H9 (cell line): ENCODE measurements at regions not wholly inside any gene's neighbourhood (a gene's known extent, or its start where the extent isn't known, plus 50 kb on each side); places are given as distances from the start of the nearest gene placed in this dataset.

Source experiments
- DNase-seq: peaks from one replicate; pipeline ENCODE4 v3.0.0-alpha.2; 2017
- H2AFZ ChIP-seq: one replicate; pipeline ENCODE4 v1.6.1; 2013; ENCODE audit warnings: mild to moderate bottlenecking, low read length, control low read depth, moderate library complexity
- H2AK5ac ChIP-seq: 2 replicates; pipeline ENCODE4 v1.6.1; 2013; ENCODE audit warnings: low read length, control low read depth, mixed read lengths; ENCODE audit not compliant: insufficient read length
- H2BK120ac ChIP-seq: one replicate; pipeline ENCODE4 v1.6.1; 2013; ENCODE audit warnings: low read depth, mild to moderate bottlenecking, low read length, control low read depth, inconsistent platforms; ENCODE audit not compliant: poor library complexity, severe bottlenecking
- H2BK12ac ChIP-seq: 2 replicates; pipeline ENCODE4 v1.6.1; 2013; ENCODE audit warnings: low read length, control low read depth, mixed read lengths, low read depth; ENCODE audit not compliant: insufficient read length
- H2BK15ac ChIP-seq: 2 replicates; pipeline ENCODE4 v1.6.1; 2013; ENCODE audit warnings: low read depth, low read length, control low read depth
- H2BK20ac ChIP-seq: one replicate; pipeline ENCODE4 v1.6.1; 2013; ENCODE audit warnings: low read depth, mild to moderate bottlenecking, low read length, control low read depth, inconsistent platforms; ENCODE audit not compliant: poor library complexity, severe bottlenecking
- H2BK5ac ChIP-seq: 2 replicates; pipeline ENCODE4 v1.6.1; 2013; ENCODE audit warnings: low read length, control low read depth, mixed read lengths; ENCODE audit not compliant: insufficient read length
- H3K14ac ChIP-seq: 2 replicates; pipeline ENCODE4 v1.6.1; 2013; ENCODE audit warnings: low read length, control low read depth; ENCODE audit not compliant: insufficient read depth
- H3K18ac ChIP-seq: 2 replicates; pipeline ENCODE4 v1.6.1; 2013; ENCODE audit warnings: low read depth, mild to moderate bottlenecking, mixed read lengths, low read length, control low read depth; ENCODE audit not compliant: insufficient read length
- H3K23ac ChIP-seq: 2 replicates; pipeline ENCODE4 v1.6.1; 2013; ENCODE audit warnings: low read length, control low read depth, mixed read lengths, low read depth; ENCODE audit not compliant: insufficient read length
- H3K23me2 ChIP-seq: 2 replicates; pipeline ENCODE4 v1.6.1; 2013; ENCODE audit warnings: low read depth, mild to moderate bottlenecking, mixed read lengths, low read length, control low read depth; ENCODE audit not compliant: insufficient read length, poor library complexity, severe bottlenecking
- H3K27ac ChIP-seq: 2 replicates; pipeline ENCODE4 v1.5.1; 2013; ENCODE audit warnings: low read length, control low read depth, mixed read lengths, low read depth; ENCODE audit not compliant: insufficient read length
- H3K27me3 ChIP-seq: 2 replicates; pipeline ENCODE4 v1.6.1; 2013; ENCODE audit warnings: low read length, control low read depth, inconsistent platforms; ENCODE audit not compliant: insufficient read depth
- H3K4ac ChIP-seq: 2 replicates; pipeline ENCODE4 v1.6.1; 2013; ENCODE audit warnings: low read depth, mild to moderate bottlenecking, control low read depth, inconsistent platforms, low read length, moderate library complexity
- H3K4me1 ChIP-seq: 2 replicates; pipeline ENCODE4 v1.6.1; 2013; ENCODE audit warnings: low read length, control low read depth, inconsistent platforms; ENCODE audit not compliant: insufficient read depth
- H3K4me2 ChIP-seq: 2 replicates; pipeline ENCODE4 v1.6.1; 2013; ENCODE audit warnings: low read length, control low read depth, mixed read lengths; ENCODE audit not compliant: insufficient read length, insufficient read depth
- H3K56ac ChIP-seq: 2 replicates; pipeline ENCODE4 v1.6.1; 2013; ENCODE audit warnings: low read depth, mild to moderate bottlenecking, mixed read lengths, low read length, control low read depth; ENCODE audit not compliant: insufficient read length
- H3K79me1 ChIP-seq: 2 replicates; pipeline ENCODE4 v1.6.1; 2013; ENCODE audit warnings: low read depth, mild to moderate bottlenecking, moderate library complexity, low read length, control low read depth, inconsistent platforms; ENCODE audit not compliant: insufficient read depth, poor library complexity, severe bottlenecking
- H3K79me2 ChIP-seq: 2 replicates; pipeline ENCODE4 v1.6.1; 2013; ENCODE audit warnings: low read length, control low read depth, inconsistent platforms; ENCODE audit not compliant: insufficient read depth
- H3K9ac ChIP-seq: 2 replicates; pipeline ENCODE4 v1.6.1; 2013; ENCODE audit warnings: low read length, control low read depth, mixed read lengths; ENCODE audit not compliant: insufficient read length; ENCODE audit errors: extremely low read depth
- H3K9me3 ChIP-seq: one replicate; pipeline ENCODE4 v1.6.1; 2013; ENCODE audit warnings: low read depth, low read length, inconsistent platforms; ENCODE audit not compliant: control insufficient read depth
- H3T11ph ChIP-seq: one replicate; pipeline ENCODE4 v1.6.1; 2013; ENCODE audit warnings: mild to moderate bottlenecking, low read length, control low read depth, inconsistent platforms
- H4K20me1 ChIP-seq: one replicate; pipeline ENCODE4 v1.6.1; 2013; ENCODE audit not compliant: control insufficient read depth, insufficient read length, insufficient read depth
- H4K5ac ChIP-seq: 2 replicates; pipeline ENCODE4 v1.6.1; 2013; ENCODE audit warnings: low read depth, mild to moderate bottlenecking, mixed read lengths, low read length, control low read depth; ENCODE audit not compliant: insufficient read length
- H4K8ac ChIP-seq: replicated peaks from 2 replicates; pipeline ENCODE4 v1.6.1; 2013; ENCODE audit warnings: low read length, control low read depth, mixed read lengths, low read depth; ENCODE audit not compliant: insufficient read length
- H4K91ac ChIP-seq: 2 replicates; pipeline ENCODE4 v1.6.1; 2013; ENCODE audit warnings: low read depth, mild to moderate bottlenecking, moderate library complexity, mixed read lengths, low read length, control low read depth; ENCODE audit not compliant: insufficient read length
- H3K27ac Mint-ChIP-seq, 3 experiments: 2 replicates in 2 of 3; 3 replicates in 1 of 3; pipeline ENCODE4 v1.8.0; 2020 to 2021; ENCODE audit warnings: mixed read lengths in 3 of 3, mild to moderate bottlenecking in 1 of 3, moderate library complexity in 1 of 3
- H3K27me3 Mint-ChIP-seq: 2 replicates; pipeline ENCODE4 v1.8.0; 2021; ENCODE audit warnings: low read depth, mild to moderate bottlenecking, moderate library complexity, mixed read lengths
- H3K36me3 Mint-ChIP-seq, 3 experiments: 2 replicates in 2 of 3; 3 replicates in 1 of 3; pipeline ENCODE4 v1.8.0; 2020 to 2021; ENCODE audit warnings: low read depth in 3 of 3, mixed read lengths in 3 of 3; ENCODE audit not compliant: insufficient read depth in 1 of 3
- H3K4me1 Mint-ChIP-seq, 2 experiments: 2 replicates each; pipeline ENCODE4 v1.8.0; 2020; ENCODE audit warnings: mixed read lengths in 2 of 2
- H3K4me3 Mint-ChIP-seq, 2 experiments: 2 replicates in 1 of 2; 3 replicates in 1 of 2; pipeline ENCODE4 v1.8.0; 2020 to 2021; ENCODE audit warnings: mild to moderate bottlenecking in 2 of 2, mixed read lengths in 2 of 2, moderate library complexity in 1 of 2
- H3K9me3 Mint-ChIP-seq, 2 experiments: 2 replicates in 1 of 2; 3 replicates in 1 of 2; pipeline ENCODE4 v1.8.0; 2020; ENCODE audit warnings: mild to moderate bottlenecking in 2 of 2, mixed read lengths in 2 of 2, moderate library complexity in 1 of 2
- WGBS: extraction: QIAGEN DNeasy Blood & Tissue Kit; methylation state at CpG from one replicate; pipeline ENCODE4 v1.1.7; 2013; ENCODE audit warnings: missing lambda C conversion rate, low lambda C conversion rate, mixed read lengths; ENCODE audit not compliant: insufficient read length; ENCODE audit errors: extremely low coverage; 5-methylcytosine and 5-hydroxymethylcytosine counted together
- TF ChIP-seq, protein P1 (sequence below): fragments of 200-600 bp; sonication (generic); conservative IDR thresholded peaks from 3 replicates; pipeline ENCODE4 v1.8.0; 2021; ENCODE audit warnings: antibody characterized with exemption, mild to moderate bottlenecking

DNA sequence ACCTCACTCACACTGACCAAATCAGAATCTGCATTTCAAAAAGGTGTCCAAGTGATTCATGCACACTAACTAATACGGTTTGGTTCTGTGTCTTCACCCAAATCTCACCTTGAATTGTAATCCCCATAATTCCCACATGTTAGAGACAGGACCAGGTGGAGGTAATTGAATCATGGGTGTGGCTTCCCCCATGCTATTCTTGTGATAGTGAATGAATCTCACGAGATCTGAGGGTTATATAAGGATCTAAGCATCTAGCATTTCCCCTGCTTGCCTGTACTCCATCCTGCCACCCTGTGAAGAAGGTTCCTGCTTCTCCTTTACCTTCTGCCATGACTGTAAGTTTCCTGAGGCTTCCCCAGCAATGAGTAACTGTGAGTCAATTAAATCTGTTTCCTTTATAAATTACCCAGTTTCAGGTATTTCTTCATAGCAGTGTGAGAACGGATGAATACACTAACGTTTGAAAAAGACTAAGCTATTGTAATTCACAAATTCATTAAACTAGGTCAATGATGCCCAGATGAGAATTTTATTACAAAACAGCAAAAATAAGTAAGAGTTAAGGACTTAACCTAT is 759.1 kb downstream of the GALC start:
- Histone ChIP-seq H3K27me3 (no peaks in the 10 kb centered on the region), H4K8ac (no peak overlapping the region), H3K4me2 (no peak overlapping the region), H3K27ac (no peak overlapping the region), H3K9me3 (no peaks in the 10 kb centered on the region), H3K56ac (no peak overlapping the region), H3K4me1 (peaks cover 9% of the 10 kb centered on the region; the same call in 1 of the 2 replicates), H2AFZ (no peak overlapping the region), H3K23me2 (no peaks in the 10 kb centered on the region), H2BK12ac (no peak overlapping the region), H3K9ac (no peak overlapping the region), H4K91ac (no peak overlapping the region), H2BK20ac (no peak overlapping the region), H4K5ac (no peak overlapping the region), H3K79me1 (no peaks in the 10 kb centered on the region), H3K14ac (no peak overlapping the region), H3T11ph (no peak overlapping the region), H4K20me1 (no peaks in the 10 kb centered on the region), H2AK5ac (no peak overlapping the region), H2BK120ac (no peak overlapping the region), H3K18ac (no peak overlapping the region), H2BK5ac (no peak overlapping the region), H3K23ac (no peak overlapping the region), H2BK15ac (no peak overlapping the region), H3K4ac (no peak overlapping the region), H3K79me2 (no peaks in the 10 kb centered on the region)
- Mint-ChIP-seq H3K9me3 (peaks cover 12 to 16% of the 10 kb centered on the region in 2 experiments), H3K36me3 (peaks cover 11 to 18% (median 15%) of the 10 kb centered on the region in 3 experiments), H3K27ac (peak overlapping the region in 1 of 3 experiments; percentile 46; a peak in 2 of 7 replicates), H3K27me3 (peaks cover 6% of the 10 kb centered on the region), H3K4me3 (no peak overlapping the region), H3K4me1 (peaks cover 36 to 56% of the 10 kb centered on the region in 2 experiments)
- DNase-seq = no peak
- TF ChIP-seq, protein P1, sequence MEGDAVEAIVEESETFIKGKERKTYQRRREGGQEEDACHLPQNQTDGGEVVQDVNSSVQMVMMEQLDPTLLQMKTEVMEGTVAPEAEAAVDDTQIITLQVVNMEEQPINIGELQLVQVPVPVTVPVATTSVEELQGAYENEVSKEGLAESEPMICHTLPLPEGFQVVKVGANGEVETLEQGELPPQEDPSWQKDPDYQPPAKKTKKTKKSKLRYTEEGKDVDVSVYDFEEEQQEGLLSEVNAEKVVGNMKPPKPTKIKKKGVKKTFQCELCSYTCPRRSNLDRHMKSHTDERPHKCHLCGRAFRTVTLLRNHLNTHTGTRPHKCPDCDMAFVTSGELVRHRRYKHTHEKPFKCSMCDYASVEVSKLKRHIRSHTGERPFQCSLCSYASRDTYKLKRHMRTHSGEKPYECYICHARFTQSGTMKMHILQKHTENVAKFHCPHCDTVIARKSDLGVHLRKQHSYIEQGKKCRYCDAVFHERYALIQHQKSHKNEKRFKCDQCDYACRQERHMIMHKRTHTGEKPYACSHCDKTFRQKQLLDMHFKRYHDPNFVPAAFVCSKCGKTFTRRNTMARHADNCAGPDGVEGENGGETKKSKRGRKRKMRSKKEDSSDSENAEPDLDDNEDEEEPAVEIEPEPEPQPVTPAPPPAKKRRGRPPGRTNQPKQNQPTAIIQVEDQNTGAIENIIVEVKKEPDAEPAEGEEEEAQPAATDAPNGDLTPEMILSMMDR = no peak
- no CpG with 5 or more reads among the region's 4 CpGs for WGBS
